Breast epithelium (tissue), 3 donors: ENCODE measurements at regions not wholly inside any gene's neighbourhood (a gene's known extent, or its start where the extent isn't known, plus 50 kb on each side); places are given as distances from the start of the nearest gene placed in this dataset.

Source experiments
- CTCF ChIP-seq, 3 donors: fragments of 450-650 bp; IDR thresholded peaks; one replicate each; pipeline ENCODE4 v1.5.1; 2016 to 2017; ENCODE audit warnings: antibody characterized with exemption in 3 of 3, mild to moderate bottlenecking in 3 of 3, moderate library complexity in 3 of 3
- POLR2A ChIP-seq: fragments of 450-650 bp; IDR thresholded peaks from one replicate; pipeline ENCODE4 v1.6.1; 2016; ENCODE audit warnings: antibody characterized with exemption, mild to moderate bottlenecking, moderate library complexity
- POLR2AphosphoS5 ChIP-seq, 3 donors: sonication (generic); formaldehyde crosslinking; IDR thresholded peaks; one replicate each; pipeline ENCODE4 v1.6.1; 2017; ENCODE audit warnings: antibody characterized with exemption in 3 of 3

GRCh38 chr17:68785565-68786486, 169.4 kb downstream of the ABCA8 start:
- TF ChIP-seq POLR2AphosphoS5 (IDR thresholded peaks at IDR 0.05) (no peak), CTCF (IDR thresholded peaks at IDR 0.05) (no peak), POLR2A (no peak)
